GM18873 (cell line): ENCODE measurements at regions not wholly inside any gene's neighbourhood (a gene's known extent, or its start where the extent isn't known, plus 50 kb on each side); places are given as distances from the start of the nearest gene placed in this dataset.

ENCODE experiments used
- ATAC-seq: cut with Tn5 transposase; IDR thresholded peaks from one replicate; pipeline ENCODE4 v1.9.1; 2021; ENCODE audit warnings: mild to moderate bottlenecking, moderate library complexity, moderate number of reproducible peaks; ENCODE audit not compliant: unreplicated experiment, low FRiP score

- ATAC-seq, result no peak
These were observed 711.0 kb downstream of the UQCRFS1 start for GRCh38 chr19:28501976-28502375.

- no peak for ATAC-seq
These were observed 711.8 kb downstream of the UQCRFS1 start for GRCh38 chr19:28500982-28501630.

- no peak for ATAC-seq
These were observed 712.7 kb downstream of the UQCRFS1 start for GRCh38 chr19:28500296-28500695.

- no peak for ATAC-seq
These were observed 714.5 kb downstream of the UQCRFS1 start for GRCh38 chr19:28498404-28498976.

- ATAC-seq, result no peak
These were observed 715.1 kb downstream of the UQCRFS1 start for GRCh38 chr19:28497887-28498286.

GRCh38 chr19:28497137-28497536 is 715.8 kb downstream of the UQCRFS1 start:
- no peak for ATAC-seq

- ATAC-seq, result no peak
These were observed 717.9 kb downstream of the UQCRFS1 start for GRCh38 chr19:28495046-28495445.

- no peak for ATAC-seq
These were observed 718.5 kb downstream of the UQCRFS1 start for GRCh38 chr19:28494461-28494860.

GRCh38 chr19:28493884-28494283 is 719.1 kb downstream of the UQCRFS1 start:
- ATAC-seq, result no peak

- no peak for ATAC-seq
These were observed 720.3 kb downstream of the UQCRFS1 start for GRCh38 chr19:28492621-28493020.

GRCh38 chr19:28492201-28492600 is 720.8 kb downstream of the UQCRFS1 start:
- ATAC-seq, result no peak

- no peak for ATAC-seq
These were observed 723.2 kb downstream of the UQCRFS1 start for GRCh38 chr19:28489776-28490175.

- no peak for ATAC-seq
These were observed 723.8 kb downstream of the UQCRFS1 start for GRCh38 chr19:28489126-28489660.

GRCh38 chr19:28487999-28488398 is 725.0 kb downstream of the UQCRFS1 start:
- no peak for ATAC-seq

- no peak for ATAC-seq
These were observed 726.0 kb downstream of the UQCRFS1 start for GRCh38 chr19:28486926-28487325.

GRCh38 chr19:28486473-28486872 is 726.5 kb downstream of the UQCRFS1 start:
- ATAC-seq, result no peak

GRCh38 chr19:28485292-28485691 is 727.7 kb downstream of the UQCRFS1 start:
- ATAC-seq, result no peak

GRCh38 chr19:28483197-28483596 is 729.8 kb downstream of the UQCRFS1 start:
- no peak for ATAC-seq

- ATAC-seq, result no peak
These were observed 730.7 kb downstream of the UQCRFS1 start for GRCh38 chr19:28482221-28482620.

GRCh38 chr19:28481674-28482073 is 731.3 kb downstream of the UQCRFS1 start:
- ATAC-seq, result no peak

GRCh38 chr19:28475525-28475924 is 737.4 kb downstream of the UQCRFS1 start:
- no peak for ATAC-seq

GRCh38 chr19:28472843-28473242 is 740.1 kb downstream of the UQCRFS1 start:
- ATAC-seq, result no peak
